Right lobe of liver (tissue), 6 donors: ENCODE measurements at regions not wholly inside any gene's neighbourhood (a gene's known extent, or its start where the extent isn't known, plus 50 kb on each side); places are given as distances from the start of the nearest gene placed in this dataset.

Experiments used
- ATAC-seq, 4 donors: fragments of 200-7000 bp; cut with Tn5 transposase; one replicate each; pipeline ENCODE4 v1.9.1; 2020; ENCODE audit warnings: mild to moderate bottlenecking in 4 of 4, moderate library complexity in 4 of 4
- DNase-seq, 3 donors: peaks; one replicate each; pipeline ENCODE4 v3.0.0-alpha.2; 2020
- H3K27ac ChIP-seq, 3 donors: fragments of 200-600 bp; one replicate each; pipeline ENCODE4 v1.8.0; 2022
- H3K27me3 ChIP-seq, 2 donors: fragments of 200-600 bp; one replicate each; pipeline ENCODE4 v1.8.0; 2022
- H3K36me3 ChIP-seq, 4 donors: fragments of 200-600 bp; sonication (generic) in 1 of 4; one replicate each; pipeline versions ENCODE4 v1.5.1 to v1.8.0; 2017 to 2022; ENCODE audit warnings: control low read depth in 1 of 4
- H3K4me1 ChIP-seq, 4 donors: fragments of 200-600 bp; sonication (generic) in 1 of 4; one replicate each; pipeline versions ENCODE4 v1.5.1 to v1.8.0; 2017 to 2022; ENCODE audit warnings: control low read depth in 1 of 4
- H3K4me3 ChIP-seq, 3 donors: fragments of 200-600 bp; one replicate each; pipeline ENCODE4 v1.8.0; 2022
- H3K9me3 ChIP-seq, 4 donors: fragments of 200-600 bp; sonication (generic) in 1 of 4; one replicate each; pipeline versions ENCODE4 v1.5.1 to v1.8.0; 2017 to 2022; ENCODE audit warnings: control low read depth in 1 of 4
- CTCF ChIP-seq, 4 donors: fragments of 200-600 bp in 3 of 4; fragments of 450-650 bp in 1 of 4; IDR thresholded peaks; one replicate each; pipeline versions ENCODE4 v1.5.1 to v1.8.0; 2016 to 2022; ENCODE audit warnings: antibody characterized with exemption in 4 of 4, mild to moderate bottlenecking in 2 of 4
- POLR2A ChIP-seq: fragments of 450-650 bp; IDR thresholded peaks from one replicate; pipeline ENCODE4 v1.6.1; 2017; ENCODE audit warnings: antibody characterized with exemption, mild to moderate bottlenecking
- WGBS: methylation state at CpG from one replicate; pipeline ENCODE4 v1.1.6; 2018; ENCODE audit warnings: low coverage, low lambda C conversion rate; ENCODE audit not compliant: insufficient coverage; ENCODE audit errors: missing lambda C conversion rate; 5-methylcytosine and 5-hydroxymethylcytosine counted together
- intact Hi-C, 2 donors: fragments of 100-400 bp; cut with DNase I; formaldehyde crosslinking; loops; one replicate each; pipeline versions ENCODE4 v1.11.2 to v1.14.1; 2022
- donor health status: DM: no; HTN: yes; CAD: no.
- donor health status: DM: no; HTN: no; CAD: no.
- donor health status: DM: no; HTN: no; CAD: no.
- donor health status: DM: no; HTN: yes; CAD: no.
- donor health status: DM: no; HTN: yes; CAD: no.

- intact Hi-C loops: no loop called here
- ATAC-seq (no peak), DNase-seq (no peak)
- H3K4me1 ChIP-seq: no peaks in the 10 kb centered on the region
- H3K4me3 ChIP-seq: no peak overlapping the region
- H3K27ac ChIP-seq: no peak overlapping the region
- TF ChIP-seq CTCF (IDR thresholded peaks at IDR 0.05) (no peak), POLR2A (no peak)
- no peaks in the 10 kb centered on the region for H3K36me3 ChIP-seq
- no peaks in the 10 kb centered on the region for H3K9me3 ChIP-seq
- WGBS: 71% methylated on average over 3 of the region's 3 CpGs
- no peaks in the 10 kb centered on the region for H3K27me3 ChIP-seq
These were observed 373.3 kb downstream of the IDS start for GRCh38 chrX:149131774-149132173.

- Histone ChIP-seq H3K4me3 (no peak overlapping the region), H3K27ac (no peak overlapping the region), H3K4me1 (no peaks in the 10 kb centered on the region), H3K9me3 (no peaks in the 10 kb centered on the region), H3K27me3 (no peaks in the 10 kb centered on the region), H3K36me3 (no peaks in the 10 kb centered on the region)
- WGBS: 22% methylated on average over 5 of the region's 5 CpGs
- DNase-seq (no peak), ATAC-seq (no peak)
- TF ChIP-seq CTCF (IDR thresholded peaks at IDR 0.05) (no peak), POLR2A (no peak)
- intact Hi-C loops: no loop called here
These were observed 375.3 kb downstream of the IDS start for GRCh38 chrX:149129767-149130166.

- Histone ChIP-seq H3K27ac (no peak overlapping the region), H3K4me1 (no peaks in the 10 kb centered on the region), H3K27me3 (no peaks in the 10 kb centered on the region), H3K4me3 (no peak overlapping the region), H3K9me3 (no peaks in the 10 kb centered on the region), H3K36me3 (no peaks in the 10 kb centered on the region)
- ATAC-seq (no peak), DNase-seq (no peak)
- intact Hi-C loops: no loop called here
- WGBS: 61% methylated on average over 3 of the region's 3 CpGs
- TF ChIP-seq CTCF (IDR thresholded peaks at IDR 0.05) (no peak), POLR2A (no peak)
These were observed 380.5 kb downstream of the IDS start for GRCh38 chrX:149124526-149125108.

GRCh38 chrX:149121206-149121920 lies 383.7 kb downstream of the IDS start:
- ATAC-seq (no peak), DNase-seq (no peak)
- WGBS: 42% methylated on average over 7 of the region's 7 CpGs
- Histone ChIP-seq H3K4me3 (no peak overlapping the region), H3K27me3 (no peaks in the 10 kb centered on the region), H3K27ac (no peak overlapping the region), H3K9me3 (no peaks in the 10 kb centered on the region), H3K36me3 (no peaks in the 10 kb centered on the region), H3K4me1 (no peaks in the 10 kb centered on the region)
- no peak for TF ChIP-seq POLR2A
- TF ChIP-seq CTCF (IDR thresholded peaks at IDR 0.05): no peak
- intact Hi-C loops: no loop called here
